ENCODE measurements at regions not wholly inside any gene's neighbourhood (a gene's known extent, or its start where the extent isn't known, plus 50 kb on each side); places are given as distances from the start of the nearest gene placed in this dataset.

GRCh38 chr3:177471733-177472480 lies 274.6 kb upstream of the TBL1XR1 start:
- no peak for TF ChIP-seq CTCF (IDR thresholded peaks at IDR 0.05)

- no peak for TF ChIP-seq CTCF (IDR thresholded peaks at IDR 0.05)
Measured at GRCh38 chr3:177473184-177473583, 275.9 kb upstream of the TBL1XR1 start.

- TF ChIP-seq CTCF (IDR thresholded peaks at IDR 0.05) = no peak
Measured at GRCh38 chr3:177473903-177474302, 276.6 kb upstream of the TBL1XR1 start.

GRCh38 chr3:177474652-177475355 lies 277.5 kb upstream of the TBL1XR1 start:
- no peak for TF ChIP-seq CTCF (IDR thresholded peaks at IDR 0.05)

- TF ChIP-seq CTCF (IDR thresholded peaks at IDR 0.05) = no peak
Measured at GRCh38 chr3:177475356-177475665, 278.0 kb upstream of the TBL1XR1 start.

- TF ChIP-seq CTCF (IDR thresholded peaks at IDR 0.05) = no peak
Measured at GRCh38 chr3:177476495-177476894, 279.2 kb upstream of the TBL1XR1 start.

- TF ChIP-seq CTCF (IDR thresholded peaks at IDR 0.05) = no peak
Measured at GRCh38 chr3:177476921-177477435, 279.7 kb upstream of the TBL1XR1 start.

Data from LNCAP (cell line).